ENCODE measurements at regions not wholly inside any gene's neighbourhood (a gene's known extent, or its start where the extent isn't known, plus 50 kb on each side); places are given as distances from the start of the nearest gene placed in this dataset.

- Mint-ChIP-seq H3K27me3 (no peaks in the 10 kb centered on the region), H3K4me1 (ENCODE audit: unreplicated experiment) (no peaks in the 10 kb centered on the region), H3K4me3 (no peak overlapping the region), H3K9me3 (peaks cover 5% of the 10 kb centered on the region), H3K27ac (no peak overlapping the region), H3K36me3 (no peaks in the 10 kb centered on the region)
- TF ChIP-seq, protein P1, sequence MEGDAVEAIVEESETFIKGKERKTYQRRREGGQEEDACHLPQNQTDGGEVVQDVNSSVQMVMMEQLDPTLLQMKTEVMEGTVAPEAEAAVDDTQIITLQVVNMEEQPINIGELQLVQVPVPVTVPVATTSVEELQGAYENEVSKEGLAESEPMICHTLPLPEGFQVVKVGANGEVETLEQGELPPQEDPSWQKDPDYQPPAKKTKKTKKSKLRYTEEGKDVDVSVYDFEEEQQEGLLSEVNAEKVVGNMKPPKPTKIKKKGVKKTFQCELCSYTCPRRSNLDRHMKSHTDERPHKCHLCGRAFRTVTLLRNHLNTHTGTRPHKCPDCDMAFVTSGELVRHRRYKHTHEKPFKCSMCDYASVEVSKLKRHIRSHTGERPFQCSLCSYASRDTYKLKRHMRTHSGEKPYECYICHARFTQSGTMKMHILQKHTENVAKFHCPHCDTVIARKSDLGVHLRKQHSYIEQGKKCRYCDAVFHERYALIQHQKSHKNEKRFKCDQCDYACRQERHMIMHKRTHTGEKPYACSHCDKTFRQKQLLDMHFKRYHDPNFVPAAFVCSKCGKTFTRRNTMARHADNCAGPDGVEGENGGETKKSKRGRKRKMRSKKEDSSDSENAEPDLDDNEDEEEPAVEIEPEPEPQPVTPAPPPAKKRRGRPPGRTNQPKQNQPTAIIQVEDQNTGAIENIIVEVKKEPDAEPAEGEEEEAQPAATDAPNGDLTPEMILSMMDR (conservative IDR thresholded peaks at IDR 0.05) = no peak
- no peak for DNase-seq (ENCODE audit: extremely low spot score, unreplicated experiment)
These were observed 210.5 kb upstream of the DPP10 start for GRCh38 chr2:114231921-114232320.

DNA sequence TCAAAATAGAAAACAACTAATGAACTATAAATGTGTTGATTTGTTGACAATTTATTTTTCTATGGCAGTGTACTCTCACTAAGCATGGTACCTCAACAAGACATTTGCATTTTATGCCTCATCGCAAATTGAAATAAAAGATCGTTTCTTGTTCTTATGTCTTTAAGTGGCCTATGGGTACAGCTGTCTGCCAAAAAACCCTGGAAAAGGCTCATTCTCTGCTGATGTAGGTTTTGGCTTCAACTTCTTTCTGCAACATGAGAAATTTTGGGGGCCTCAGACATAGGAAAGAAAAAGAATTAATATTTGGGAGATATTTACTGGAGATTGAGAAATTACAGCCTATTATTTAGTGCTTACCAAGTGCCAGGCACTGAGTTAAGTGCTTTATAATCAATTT is 205.1 kb upstream of the DPP10 start:
- Mint-ChIP-seq H3K27ac (no peak overlapping the region), H3K27me3 (no peaks in the 10 kb centered on the region), H3K4me3 (no peak overlapping the region), H3K9me3 (no peaks in the 10 kb centered on the region), H3K4me1 (ENCODE audit: unreplicated experiment) (no peaks in the 10 kb centered on the region), H3K36me3 (no peaks in the 10 kb centered on the region)
- DNase-seq (ENCODE audit: extremely low spot score, unreplicated experiment) = no peak
- TF ChIP-seq, protein P1 (conservative IDR thresholded peaks at IDR 0.05) = no peak

- H3K27ac Mint-ChIP-seq = no peak overlapping the region
- DNase-seq (ENCODE audit: extremely low spot score, unreplicated experiment) = no peak
- no peak overlapping the region for H3K4me3 Mint-ChIP-seq
- no peaks in the 10 kb centered on the region for H3K36me3 Mint-ChIP-seq
- no peaks in the 10 kb centered on the region for H3K4me1 Mint-ChIP-seq (ENCODE audit: unreplicated experiment)
- TF ChIP-seq, protein P1 (conservative IDR thresholded peaks at IDR 0.05) = no peak
- no peaks in the 10 kb centered on the region for H3K27me3 Mint-ChIP-seq
- H3K9me3 Mint-ChIP-seq = no peaks in the 10 kb centered on the region
These were observed 203.4 kb upstream of the DPP10 start for GRCh38 chr2:114238910-114239559.

DNA sequence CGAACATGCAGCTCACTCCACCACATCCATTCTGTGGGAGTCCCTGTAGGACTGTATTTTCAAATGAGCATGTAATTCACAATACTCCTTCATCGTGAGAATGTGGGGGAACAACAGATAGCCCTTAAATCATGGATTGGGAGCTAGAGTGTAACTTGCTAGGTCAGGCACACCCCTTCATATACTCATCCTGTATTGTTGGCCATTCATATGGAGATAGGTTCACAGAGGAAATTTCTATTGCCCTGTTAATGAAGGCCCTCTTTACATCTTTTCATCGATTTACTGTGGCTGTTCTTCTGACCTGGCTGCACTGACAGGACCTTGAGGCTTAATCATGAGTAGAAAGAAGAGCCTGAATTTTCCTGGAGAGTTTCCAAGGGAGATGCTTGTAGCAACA is 193.8 kb upstream of the DPP10 start:
- H3K36me3 Mint-ChIP-seq = no peaks in the 10 kb centered on the region
- H3K27ac Mint-ChIP-seq = no peak overlapping the region
- H3K27me3 Mint-ChIP-seq = no peaks in the 10 kb centered on the region
- no peak for DNase-seq (ENCODE audit: extremely low spot score, unreplicated experiment)
- peaks cover 3% of the 10 kb centered on the region for H3K9me3 Mint-ChIP-seq
- TF ChIP-seq, protein P1 (conservative IDR thresholded peaks at IDR 0.05) = no peak
- no peak overlapping the region for H3K4me3 Mint-ChIP-seq
- H3K4me1 Mint-ChIP-seq (ENCODE audit: unreplicated experiment) = no peaks in the 10 kb centered on the region

DNA sequence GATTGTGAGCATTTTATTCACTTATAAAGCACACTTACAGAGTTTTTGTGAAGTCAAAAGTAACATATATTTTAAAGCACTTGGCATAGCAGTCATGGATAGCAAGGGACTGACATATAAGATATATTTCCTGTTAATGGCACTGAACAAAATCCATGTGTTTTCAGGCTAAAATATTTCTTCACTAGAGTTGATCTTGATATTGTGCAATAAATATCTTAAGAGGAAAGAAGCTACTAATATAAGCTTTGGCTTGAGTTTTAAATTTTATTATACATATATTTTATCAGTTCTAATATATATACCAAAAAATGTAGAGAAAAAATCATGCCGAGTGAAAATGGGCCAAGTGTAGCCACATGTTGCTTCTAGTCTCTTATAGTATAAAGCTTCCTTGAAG is 189.7 kb upstream of the DPP10 start:
- H3K27me3 Mint-ChIP-seq = no peaks in the 10 kb centered on the region
- no peaks in the 10 kb centered on the region for H3K4me1 Mint-ChIP-seq (ENCODE audit: unreplicated experiment)
- DNase-seq (ENCODE audit: extremely low spot score, unreplicated experiment) = no peak
- H3K36me3 Mint-ChIP-seq = no peaks in the 10 kb centered on the region
- TF ChIP-seq, protein P1 (conservative IDR thresholded peaks at IDR 0.05) = no peak
- H3K4me3 Mint-ChIP-seq = no peak overlapping the region
- H3K9me3 Mint-ChIP-seq = no peaks in the 10 kb centered on the region
- H3K27ac Mint-ChIP-seq = no peak overlapping the region

DNA sequence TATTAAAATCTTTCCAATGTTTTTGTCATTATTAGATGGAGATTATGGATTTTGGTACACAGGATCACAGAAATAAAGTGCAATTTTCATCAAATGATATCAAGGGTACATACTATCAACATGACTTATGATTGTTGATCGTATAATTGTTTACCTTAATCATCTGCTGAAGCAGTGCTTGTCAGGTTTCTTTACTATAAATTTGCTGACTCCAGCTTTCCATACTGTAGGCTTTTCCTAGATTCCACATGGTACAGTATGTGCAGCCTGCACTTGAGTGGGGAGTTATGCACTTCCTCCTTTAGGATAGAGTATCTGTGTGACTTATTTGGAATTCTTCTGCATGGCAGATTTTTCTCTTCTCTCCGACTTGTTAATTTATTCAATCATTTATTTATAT is 187.6 kb upstream of the DPP10 start:
- Mint-ChIP-seq H3K27ac (no peak overlapping the region), H3K4me3 (no peak overlapping the region), H3K27me3 (no peaks in the 10 kb centered on the region), H3K4me1 (ENCODE audit: unreplicated experiment) (no peaks in the 10 kb centered on the region), H3K9me3 (no peaks in the 10 kb centered on the region), H3K36me3 (no peaks in the 10 kb centered on the region)
- TF ChIP-seq, protein P1 (conservative IDR thresholded peaks at IDR 0.05) = no peak
- no peak for DNase-seq (ENCODE audit: extremely low spot score, unreplicated experiment)

Data from type B pancreatic cell (in vitro differentiated cells).